GM21381 (cell line): ENCODE measurements at regions not wholly inside any gene's neighbourhood (a gene's known extent, or its start where the extent isn't known, plus 50 kb on each side); places are given as distances from the start of the nearest gene placed in this dataset.

Experiments
- ATAC-seq: cut with Tn5 transposase; IDR thresholded peaks from one replicate; pipeline ENCODE4 v1.9.1; 2021; ENCODE audit warnings: mild to moderate bottlenecking, moderate library complexity; ENCODE audit not compliant: unreplicated experiment

DNA sequence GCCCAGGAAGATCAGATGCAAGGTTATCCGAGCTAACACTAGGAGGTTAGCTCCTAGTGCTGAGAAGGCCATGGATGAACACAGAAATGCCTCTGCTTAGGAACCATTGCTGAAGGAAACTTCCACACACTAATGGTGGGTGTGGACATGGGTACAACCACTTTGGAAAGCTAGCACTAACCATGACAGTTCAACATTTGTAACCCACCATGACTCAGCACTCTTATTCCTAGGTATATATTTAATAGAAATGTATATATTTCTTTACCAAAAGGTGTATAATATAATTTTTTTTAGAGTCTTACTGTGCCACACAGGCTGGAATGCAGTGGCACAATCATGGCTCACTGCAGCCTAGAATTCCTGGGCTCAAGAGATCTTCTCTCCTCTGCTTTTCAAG is 85.3 kb upstream of the BTBD3 start:
- no peak for ATAC-seq

GRCh38 chr20:11832851-11833250 is 84.8 kb upstream of the BTBD3 start:
- no peak for ATAC-seq

DNA sequence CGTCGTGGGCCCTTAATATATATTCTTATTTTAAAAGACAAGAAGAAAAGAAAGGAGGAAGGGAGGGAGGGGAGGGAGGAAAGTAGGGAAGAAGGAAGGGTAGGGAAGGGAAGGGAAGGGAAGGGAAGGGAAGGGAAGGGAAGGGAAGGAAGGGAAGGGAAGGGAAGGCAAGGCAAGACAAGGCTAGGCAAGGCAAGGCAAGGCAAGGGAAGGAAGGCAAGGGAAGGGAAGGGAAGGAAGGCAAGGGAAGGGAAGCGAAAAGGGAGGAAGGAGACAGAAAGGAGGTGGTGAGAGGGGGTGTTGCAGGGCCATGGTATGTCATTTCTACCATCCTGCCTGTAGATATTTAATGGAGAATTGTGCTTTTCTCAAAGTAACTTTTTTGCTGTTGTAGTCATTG is 83.9 kb upstream of the BTBD3 start:
- no peak for ATAC-seq

DNA sequence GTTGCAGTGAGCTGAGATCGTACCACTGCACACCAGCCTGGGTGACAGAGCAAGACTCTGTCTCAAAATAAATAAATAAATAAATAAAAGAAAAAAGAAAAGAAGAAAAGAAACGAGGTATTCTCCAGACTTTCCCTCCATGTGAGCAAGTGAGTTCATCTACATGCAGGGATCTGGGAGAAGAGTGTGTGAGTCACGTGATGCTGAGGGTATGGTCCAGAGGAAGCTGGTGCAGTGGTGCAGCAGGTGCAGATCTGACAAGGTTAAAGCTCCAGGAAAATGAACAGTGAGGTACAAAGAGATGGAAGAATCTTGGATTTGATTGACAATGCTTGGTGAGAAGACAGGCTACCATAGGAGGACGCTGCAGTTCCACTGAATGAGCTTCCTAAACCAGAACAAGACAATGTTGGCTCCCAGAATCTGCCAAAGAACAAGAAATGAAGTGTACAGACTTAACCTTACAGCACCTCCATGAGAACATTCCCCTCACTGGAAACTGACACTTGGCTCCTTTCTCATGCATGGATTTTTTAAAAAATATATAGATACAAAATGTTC is 79.5 kb upstream of the BTBD3 start:
- ATAC-seq = no peak

GRCh38 chr20:11841972-11842461 is 75.7 kb upstream of the BTBD3 start:
- no peak for ATAC-seq

GRCh38 chr20:11843289-11843688 is 74.4 kb upstream of the BTBD3 start:
- no peak for ATAC-seq

- ATAC-seq = no peak
Observed at GRCh38 chr20:11844691-11845090, 73.0 kb upstream of the BTBD3 start.

GRCh38 chr20:11845340-11845739 is 72.4 kb upstream of the BTBD3 start:
- no peak for ATAC-seq

- ATAC-seq = no peak
Observed at GRCh38 chr20:11846131-11846530, 71.6 kb upstream of the BTBD3 start.

DNA sequence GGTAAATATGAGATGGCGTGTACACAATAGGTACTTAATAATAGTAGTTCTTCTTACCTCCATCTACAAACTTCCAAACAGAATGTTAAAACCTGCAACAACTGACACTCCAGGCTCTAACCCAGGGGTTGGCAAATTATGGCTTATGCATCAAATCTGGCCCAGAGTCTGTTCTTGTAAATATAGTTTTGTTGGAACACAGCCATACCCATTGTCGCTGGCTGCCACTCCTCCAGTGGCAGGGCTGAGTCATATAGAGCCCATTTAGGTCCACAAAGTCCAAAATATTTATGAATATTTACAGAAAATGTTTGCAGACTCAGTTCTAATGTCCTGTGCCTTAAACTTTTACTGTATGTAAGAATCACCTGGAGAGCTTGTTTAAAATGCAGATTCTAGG is 69.9 kb upstream of the BTBD3 start:
- no peak for ATAC-seq

- ATAC-seq = no peak
Observed at GRCh38 chr20:11849270-11849915, 68.3 kb upstream of the BTBD3 start.

DNA sequence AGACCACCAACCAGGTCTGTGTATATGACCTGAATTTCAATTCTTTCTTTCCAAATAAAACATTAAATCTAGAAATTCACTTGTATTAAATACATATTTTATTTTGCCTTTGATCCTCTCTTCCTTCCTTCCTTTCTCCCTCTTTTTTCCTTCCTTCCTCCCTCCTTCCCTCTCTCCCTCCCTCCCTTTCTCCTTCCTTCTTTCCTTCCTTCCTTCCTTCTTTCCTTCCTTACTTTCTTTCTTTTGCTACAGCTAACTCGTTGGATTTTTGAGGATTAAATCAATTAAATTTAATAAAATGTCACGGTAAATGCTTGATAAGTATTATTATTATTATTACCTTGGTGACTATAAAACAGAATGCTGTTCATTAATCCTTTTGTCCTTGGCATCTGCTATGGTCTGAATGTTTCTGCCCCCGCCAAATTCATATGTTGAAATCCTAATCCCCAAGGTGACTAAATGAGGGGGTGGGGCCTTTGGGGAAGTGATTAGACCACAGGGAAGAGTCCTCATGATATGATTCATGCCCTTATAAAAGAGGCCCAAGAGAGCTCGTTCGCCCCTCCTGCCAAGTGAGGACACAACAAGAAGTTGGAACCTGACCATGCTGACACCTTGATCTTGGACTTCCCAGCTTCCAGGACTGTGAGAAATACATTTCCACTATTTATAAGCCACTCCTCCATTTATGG is 67.6 kb upstream of the BTBD3 start:
- no peak for ATAC-seq

DNA sequence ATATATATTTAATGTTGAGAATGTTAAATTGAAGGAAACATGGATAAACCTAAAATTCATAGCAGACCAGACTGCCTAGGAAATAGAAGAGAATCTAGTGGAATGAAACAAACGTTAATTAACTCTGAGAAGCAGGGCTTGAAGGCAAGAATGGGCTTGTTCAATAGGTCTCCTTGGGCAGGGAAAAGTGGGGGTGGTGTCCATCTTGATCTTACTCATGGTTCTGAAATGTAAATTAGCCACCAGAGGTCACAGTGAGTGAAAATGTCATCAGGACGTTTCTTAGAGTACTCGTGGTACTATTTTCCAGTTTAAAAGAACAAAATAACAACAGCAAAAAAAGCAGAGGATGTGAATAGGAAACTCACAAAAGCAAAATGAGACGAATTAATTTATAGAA is 66.8 kb upstream of the BTBD3 start:
- ATAC-seq = no peak

DNA sequence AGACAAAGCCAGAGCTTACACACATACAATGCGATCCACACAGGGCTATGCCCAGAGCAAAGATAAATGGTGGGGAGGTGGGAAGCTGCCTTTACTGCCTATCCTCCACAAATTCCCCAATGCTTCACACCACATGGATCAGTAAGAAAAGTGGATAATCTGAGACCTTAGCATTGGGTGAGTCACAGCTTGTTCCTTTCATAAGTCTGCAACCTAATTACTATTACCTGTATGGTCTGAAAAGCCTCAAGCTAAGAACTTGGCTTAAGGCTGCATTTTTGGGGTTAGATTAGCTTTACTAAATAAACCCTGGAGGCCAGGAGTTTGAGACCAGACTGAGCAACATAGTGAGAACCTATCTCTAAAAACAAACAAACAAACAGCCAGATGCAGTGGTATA is 66.0 kb upstream of the BTBD3 start:
- ATAC-seq = no peak

- no peak for ATAC-seq
Observed at GRCh38 chr20:11852189-11852588, 65.5 kb upstream of the BTBD3 start.

DNA sequence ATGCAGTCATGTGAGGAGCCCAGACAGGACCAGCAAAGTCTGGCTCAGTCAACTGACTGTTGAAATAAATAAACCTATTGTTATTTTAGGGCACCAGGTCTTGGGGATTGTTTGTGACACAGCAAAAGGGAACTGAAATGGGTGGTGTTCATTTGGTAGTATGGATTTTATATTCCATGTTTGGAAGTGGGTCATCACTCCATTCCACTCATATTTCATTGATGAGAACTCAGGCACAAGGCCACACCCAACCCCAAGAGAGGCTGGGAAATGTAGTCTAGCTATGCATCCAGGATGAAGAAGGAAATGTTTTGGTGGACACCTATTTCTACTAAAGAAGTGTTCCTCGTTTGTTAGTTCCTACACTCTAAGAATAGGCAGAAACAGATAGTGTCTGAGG is 64.9 kb upstream of the BTBD3 start:
- ATAC-seq = no peak

DNA sequence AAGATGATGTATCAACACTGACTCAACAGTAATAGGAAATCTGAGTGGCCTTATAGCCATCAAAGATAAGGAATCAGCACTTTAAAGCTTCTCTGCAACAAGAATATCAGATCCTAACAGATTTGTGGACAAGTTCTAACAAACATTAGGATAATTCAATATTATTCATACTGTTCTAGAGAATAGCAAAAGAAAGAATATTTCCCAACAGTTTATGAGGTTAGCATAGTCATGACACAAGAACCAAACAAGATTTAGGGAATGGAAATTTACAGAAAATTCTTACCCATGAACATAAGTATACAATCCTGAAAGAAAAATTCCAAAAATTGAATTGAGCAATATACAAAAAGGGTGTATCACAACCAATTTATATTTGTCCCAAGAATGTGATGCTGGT is 64.3 kb upstream of the BTBD3 start:
- ATAC-seq = no peak

GRCh38 chr20:11861479-11861878 is 56.2 kb upstream of the BTBD3 start:
- no peak for ATAC-seq

DNA sequence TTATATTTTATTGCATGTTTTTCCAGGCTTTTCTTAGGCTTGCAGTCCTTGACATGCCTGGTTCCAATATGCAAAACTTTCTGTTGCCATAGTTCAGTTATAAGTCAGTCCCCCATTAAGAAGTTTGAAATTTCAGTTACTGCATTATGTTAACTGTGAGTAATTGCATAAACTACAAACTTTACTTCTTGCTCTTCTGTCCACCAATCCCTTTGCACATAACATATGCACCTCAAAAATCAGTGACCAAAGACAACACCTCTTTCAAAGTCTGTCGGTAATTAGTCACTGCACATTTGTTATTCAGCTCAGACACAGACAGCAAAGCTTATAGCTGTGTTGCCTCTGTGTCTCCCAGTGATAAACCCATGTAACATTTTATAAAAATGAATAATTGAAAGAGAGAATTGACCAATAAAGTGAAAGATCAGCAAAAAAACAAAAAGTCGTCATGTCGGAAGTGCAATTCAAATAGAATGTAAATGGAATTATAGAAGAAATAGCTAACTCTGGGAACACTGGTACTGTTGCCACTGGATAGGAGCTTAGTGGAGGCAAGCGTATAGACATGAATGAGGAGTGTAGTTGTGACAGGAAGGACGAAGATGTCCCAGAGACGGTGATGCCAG is 50.3 kb upstream of the BTBD3 start:
- no peak for ATAC-seq
